ENCODE measurements at regions not wholly inside any gene's neighbourhood (a gene's known extent, or its start where the extent isn't known, plus 50 kb on each side); places are given as distances from the start of the nearest gene placed in this dataset.
"Not testable (repeated sequence)": the region's sequence is repeated elsewhere in the genome, so short reads cannot be mapped to it uniquely, and the experiment has no call there.

DNA sequence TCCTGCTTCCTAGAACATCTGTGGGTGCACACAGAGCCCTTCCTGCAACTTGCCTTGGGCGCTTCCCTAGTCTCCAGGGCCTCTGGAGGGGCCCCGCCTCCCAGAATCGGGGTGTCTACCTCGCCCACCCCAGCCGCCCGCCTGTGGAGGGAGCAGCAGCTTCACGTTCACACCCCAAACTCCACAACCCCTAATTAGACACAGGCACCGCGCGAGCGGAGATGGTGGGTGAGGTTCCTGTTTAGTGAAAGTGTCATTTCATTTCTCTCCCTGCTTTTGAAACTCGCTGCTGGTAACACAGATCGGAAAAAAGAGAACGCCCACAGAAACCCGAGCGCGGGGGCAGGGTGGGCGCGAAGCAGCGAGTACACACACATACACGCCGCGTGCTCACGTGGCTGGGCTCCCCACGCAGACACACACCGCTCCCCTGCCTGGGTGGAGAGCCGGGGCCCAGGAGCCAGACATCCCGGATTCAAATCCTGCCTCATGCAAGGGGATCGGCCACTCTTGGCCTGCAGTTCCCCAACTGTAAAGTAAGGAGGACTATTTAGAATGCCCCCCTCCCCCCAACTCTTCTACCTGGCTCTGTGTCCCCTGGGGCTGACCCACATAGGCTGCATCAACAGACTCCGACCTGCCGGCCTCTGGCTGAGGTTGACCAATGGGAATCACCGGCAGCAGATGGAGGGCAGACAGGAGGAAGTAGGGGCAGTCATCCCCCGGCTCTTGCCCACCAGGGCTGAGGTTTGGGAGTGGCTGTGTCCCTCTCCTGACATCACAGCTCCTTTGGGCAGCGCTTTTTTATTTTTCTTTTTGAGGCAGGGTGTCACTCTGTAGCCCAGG is 79.2 kb upstream of the NCOR2 start:
- no peak overlapping the region for H3K9ac ChIP-seq (ENCODE audit: extremely low read depth, low read length, poor library complexity, severe bottlenecking)
- no peak for DNase-seq
- no peak overlapping the region for H3K27ac ChIP-seq (ENCODE audit: low read depth, low read length)
- 87 to 88% methylated on average over 17 to 30 of the region's 34 CpGs for WGBS, 2 experiments (ENCODE audit: insufficient coverage in 1 of 2, insufficient read length in 1 of 2)
- no peak overlapping the region for H3K4me3 Mint-ChIP-seq
- H3K9me3 Mint-ChIP-seq = peaks cover 31% of the 10 kb centered on the region
- H3K4me1 ChIP-seq (ENCODE audit: control insufficient read depth, insufficient read depth, low read length) = no peaks in the 10 kb centered on the region
- H3K9me3 ChIP-seq (ENCODE audit: control insufficient read depth, low read length) = peaks cover 14% of the 10 kb centered on the region
- peaks cover 6% of the 10 kb centered on the region for H3K36me3 Mint-ChIP-seq (ENCODE audit: low read depth)
- TF ChIP-seq, protein P1, sequence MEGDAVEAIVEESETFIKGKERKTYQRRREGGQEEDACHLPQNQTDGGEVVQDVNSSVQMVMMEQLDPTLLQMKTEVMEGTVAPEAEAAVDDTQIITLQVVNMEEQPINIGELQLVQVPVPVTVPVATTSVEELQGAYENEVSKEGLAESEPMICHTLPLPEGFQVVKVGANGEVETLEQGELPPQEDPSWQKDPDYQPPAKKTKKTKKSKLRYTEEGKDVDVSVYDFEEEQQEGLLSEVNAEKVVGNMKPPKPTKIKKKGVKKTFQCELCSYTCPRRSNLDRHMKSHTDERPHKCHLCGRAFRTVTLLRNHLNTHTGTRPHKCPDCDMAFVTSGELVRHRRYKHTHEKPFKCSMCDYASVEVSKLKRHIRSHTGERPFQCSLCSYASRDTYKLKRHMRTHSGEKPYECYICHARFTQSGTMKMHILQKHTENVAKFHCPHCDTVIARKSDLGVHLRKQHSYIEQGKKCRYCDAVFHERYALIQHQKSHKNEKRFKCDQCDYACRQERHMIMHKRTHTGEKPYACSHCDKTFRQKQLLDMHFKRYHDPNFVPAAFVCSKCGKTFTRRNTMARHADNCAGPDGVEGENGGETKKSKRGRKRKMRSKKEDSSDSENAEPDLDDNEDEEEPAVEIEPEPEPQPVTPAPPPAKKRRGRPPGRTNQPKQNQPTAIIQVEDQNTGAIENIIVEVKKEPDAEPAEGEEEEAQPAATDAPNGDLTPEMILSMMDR (conservative IDR thresholded peaks at IDR 0.05) = no peak
- H3K4me1 Mint-ChIP-seq = peaks cover 5% of the 10 kb centered on the region
- H3K27me3 Mint-ChIP-seq (ENCODE audit: insufficient read depth) = peaks cover 9% of the 10 kb centered on the region
- no peak overlapping the region for H3K4me3 ChIP-seq (ENCODE audit: low read length)
- H3K27ac Mint-ChIP-seq = no peak overlapping the region
- no peaks in the 10 kb centered on the region for H3K36me3 ChIP-seq (ENCODE audit: control insufficient read depth, insufficient read depth, low read length)
- H3K27me3 ChIP-seq (ENCODE audit: control insufficient read depth, insufficient read depth, low read length, poor library complexity, severe bottlenecking) = no peaks in the 10 kb centered on the region

DNA sequence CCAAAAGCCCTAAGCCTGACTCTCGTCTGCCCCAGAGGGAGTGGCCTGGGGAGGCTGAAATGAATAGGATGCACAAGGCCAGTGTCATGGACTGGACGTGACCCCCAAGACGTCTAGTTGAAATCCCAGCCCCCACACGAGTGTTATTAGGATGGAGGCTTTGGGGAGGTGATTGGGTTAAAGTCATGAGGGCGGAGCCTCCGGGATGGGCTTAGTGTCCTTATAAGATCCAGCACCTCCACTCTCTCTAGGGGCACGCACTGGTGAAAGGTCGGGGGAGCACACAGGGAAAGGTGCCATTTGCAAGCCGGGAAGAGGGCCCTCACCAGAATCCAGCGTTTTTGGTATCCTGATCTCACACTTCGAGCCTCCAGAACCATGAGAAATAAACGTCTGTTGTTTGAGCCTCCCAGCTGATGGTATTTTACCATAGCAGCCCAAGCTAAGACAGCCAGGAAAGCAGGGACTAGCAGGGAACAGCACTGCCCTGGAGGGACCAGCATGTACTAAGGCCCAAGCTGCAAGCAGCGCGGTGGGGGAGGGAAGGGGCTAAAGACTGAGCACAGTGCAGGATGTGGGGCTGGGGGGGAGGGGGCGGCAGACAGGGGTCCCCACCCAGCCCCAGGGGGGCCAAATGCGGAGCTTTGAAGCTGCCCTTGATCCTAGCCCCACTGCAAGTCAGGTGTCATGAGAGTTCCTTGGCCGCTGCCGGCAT is 78.3 kb upstream of the NCOR2 start:
- H3K4me1 Mint-ChIP-seq = peaks cover 5% of the 10 kb centered on the region
- TF ChIP-seq, protein P1 (conservative IDR thresholded peaks at IDR 0.05) = no peak
- peaks cover 7% of the 10 kb centered on the region for H3K27me3 Mint-ChIP-seq (ENCODE audit: insufficient read depth)
- Histone ChIP-seq H3K4me3 (ENCODE audit: low read length) (no peak overlapping the region), H3K9me3 (ENCODE audit: control insufficient read depth, low read length) (peaks cover 14% of the 10 kb centered on the region), H3K4me1 (ENCODE audit: control insufficient read depth, insufficient read depth, low read length) (no peaks in the 10 kb centered on the region), H3K27ac (ENCODE audit: low read depth, low read length) (no peak overlapping the region), H3K36me3 (ENCODE audit: control insufficient read depth, insufficient read depth, low read length) (no peaks in the 10 kb centered on the region), H3K9ac (ENCODE audit: extremely low read depth, low read length, poor library complexity, severe bottlenecking) (no peak overlapping the region), H3K27me3 (ENCODE audit: control insufficient read depth, insufficient read depth, low read length, poor library complexity, severe bottlenecking) (no peaks in the 10 kb centered on the region)
- WGBS, 2 experiments (ENCODE audit: insufficient coverage in 1 of 2, insufficient read length in 1 of 2) = 71 to 75% methylated on average over 16 to 17 of the region's 18 CpGs
- no peak for DNase-seq
- H3K27ac Mint-ChIP-seq = peak overlapping the region; percentile 36
- H3K4me3 Mint-ChIP-seq = no peak overlapping the region
- H3K9me3 Mint-ChIP-seq = peaks cover 31% of the 10 kb centered on the region
- peaks cover 6% of the 10 kb centered on the region for H3K36me3 Mint-ChIP-seq (ENCODE audit: low read depth)

DNA sequence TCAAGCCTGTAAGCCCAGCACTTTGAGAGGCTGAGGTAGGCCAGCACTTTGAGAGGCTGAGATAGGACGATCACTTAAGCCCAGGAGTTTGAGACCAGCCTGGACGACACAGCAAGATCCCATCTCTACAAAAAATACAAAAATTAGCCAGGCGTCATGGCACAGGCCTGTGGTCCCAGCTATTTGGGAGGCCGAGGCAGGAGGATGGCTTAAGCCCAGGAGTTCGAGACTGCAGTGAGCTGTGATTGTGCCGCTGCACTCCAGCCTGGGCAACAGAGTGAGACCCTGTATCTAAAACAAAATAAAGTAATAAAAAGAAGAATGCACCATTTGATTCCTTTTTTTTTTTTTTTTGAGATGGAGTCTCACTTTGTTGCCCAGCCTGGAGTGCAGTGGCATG is 76.4 kb upstream of the NCOR2 start:
- not testable (repeated sequence) for DNase-seq; H3K27ac Mint-ChIP-seq; H3K4me3 ChIP-seq (ENCODE audit: low read length); H3K27me3 ChIP-seq (ENCODE audit: control insufficient read depth, insufficient read depth, low read length, poor library complexity, severe bottlenecking); H3K27me3 Mint-ChIP-seq (ENCODE audit: insufficient read depth); H3K27ac ChIP-seq (ENCODE audit: low read depth, low read length); H3K9me3 ChIP-seq (ENCODE audit: control insufficient read depth, low read length); H3K36me3 ChIP-seq (ENCODE audit: control insufficient read depth, insufficient read depth, low read length); H3K4me1 Mint-ChIP-seq; H3K4me3 Mint-ChIP-seq; H3K4me1 ChIP-seq (ENCODE audit: control insufficient read depth, insufficient read depth, low read length); H3K9ac ChIP-seq (ENCODE audit: extremely low read depth, low read length, poor library complexity, severe bottlenecking); H3K36me3 Mint-ChIP-seq (ENCODE audit: low read depth)
- H3K9me3 Mint-ChIP-seq = peaks cover 15% of the 10 kb centered on the region
- 96 to 97% methylated on average over 5 to 6 of the region's 6 CpGs for WGBS, 2 experiments (ENCODE audit: insufficient coverage in 1 of 2, insufficient read length in 1 of 2)

Data from endodermal cell (in vitro differentiated cells).